IMR-90 (cell line): ENCODE measurements at regions not wholly inside any gene's neighbourhood (a gene's known extent, or its start where the extent isn't known, plus 50 kb on each side); places are given as distances from the start of the nearest gene placed in this dataset.

Source experiments
- ATAC-seq: fragments of 200-7000 bp; cut with Tn5 transposase; 2 replicates; pipeline ENCODE4 v1.9.1; 2020; ENCODE audit warnings: low read depth, mild to moderate bottlenecking, moderate library complexity
- BruUV-seq: library from RNA; stranded (reverse); fragments of 400-500 nt; replicated peaks from 2 replicates; lab custom pipeline; 2021; lab: Mats Ljungman, UMichigan
- CTCF ChIA-PET: fragments of 300-600 bp; formaldehyde crosslinking; extraction: SDS; loops from one replicate; lab custom pipeline; 2021; ENCODE audit warnings: antibody characterized with exemption; lab: Yijun Ruan, JAX
- POLR2A ChIA-PET: fragments of 300-600 bp; sonication (Branson Sonifier 250); formaldehyde crosslinking; loops from one replicate; lab custom pipeline; 2022; ENCODE audit warnings: antibody characterized with exemption; ENCODE audit not compliant: unreplicated experiment; lab: Charles Lee
- DNase-seq: peaks from one replicate; pipeline ENCODE4 v3.0.0; 2013
- H2AFZ ChIP-seq: replicated peaks from 2 replicates; pipeline ENCODE3; 2013; ENCODE audit warnings: low read length, mild to moderate bottlenecking; ENCODE audit not compliant: poor library complexity
- H2AK5ac ChIP-seq: 2 replicates; pipeline ENCODE4 v1.6.1; 2013; ENCODE audit warnings: low read depth, low read length, inconsistent platforms
- H2AK9ac ChIP-seq: replicated peaks from 2 replicates; pipeline ENCODE3; 2013; ENCODE audit warnings: mild to moderate bottlenecking, low read depth, low read length, moderate library complexity; ENCODE audit not compliant: poor library complexity
- H2BK120ac ChIP-seq: 2 replicates; pipeline ENCODE4 v1.6.1; 2013; ENCODE audit warnings: low read depth, low read length, inconsistent platforms
- H2BK15ac ChIP-seq: 3 replicates; pipeline ENCODE4 v1.6.1; 2013; ENCODE audit warnings: low read depth, low read length, inconsistent platforms
- H2BK20ac ChIP-seq: 2 replicates; pipeline ENCODE4 v1.6.1; 2013; ENCODE audit warnings: low read depth, mild to moderate bottlenecking, inconsistent platforms, low read length, moderate library complexity
- H2BK5ac ChIP-seq: 2 replicates; pipeline ENCODE4 v1.6.1; 2013; ENCODE audit warnings: mild to moderate bottlenecking, low read depth, low read length, inconsistent platforms; ENCODE audit not compliant: poor library complexity, severe bottlenecking
- H3K14ac ChIP-seq: replicated peaks from 2 replicates; pipeline ENCODE4 v1.6.1; 2013; ENCODE audit warnings: low read depth, low read length, inconsistent platforms
- H3K18ac ChIP-seq: 2 replicates; pipeline ENCODE4 v1.6.1; 2013; ENCODE audit warnings: low read depth, low read length, control low read depth
- H3K23ac ChIP-seq: 2 replicates; pipeline ENCODE4 v1.6.1; 2013; ENCODE audit warnings: low read depth, low read length, inconsistent platforms
- H3K27ac ChIP-seq: 2 replicates; pipeline ENCODE4 v1.5.1; 2013; ENCODE audit warnings: mild to moderate bottlenecking, control low read depth, low read length; ENCODE audit not compliant: insufficient read depth
- H3K27me3 ChIP-seq: 2 replicates; pipeline ENCODE4 v1.6.1; 2013; ENCODE audit warnings: low read length; ENCODE audit not compliant: control insufficient read depth, insufficient read depth
- H3K36me3 ChIP-seq: 2 replicates; pipeline ENCODE4 v1.6.1; 2013; ENCODE audit warnings: low read length, mixed read lengths; ENCODE audit not compliant: control insufficient read depth, insufficient read depth
- H3K4ac ChIP-seq: 2 replicates; pipeline ENCODE4 v1.6.1; 2013; ENCODE audit warnings: low read depth, low read length, inconsistent platforms
- H3K4me1 ChIP-seq: 2 replicates; pipeline ENCODE4 v1.6.1; 2013; ENCODE audit warnings: low read length, mixed read lengths; ENCODE audit not compliant: control insufficient read depth, insufficient read depth
- H3K4me2 ChIP-seq: 2 replicates; pipeline ENCODE4 v1.6.1; 2013; ENCODE audit warnings: low read depth, mild to moderate bottlenecking, control low read depth, low read length, moderate library complexity
- H3K4me3 ChIP-seq: 2 replicates; pipeline ENCODE4 v1.5.1; 2013; ENCODE audit warnings: low read depth, mild to moderate bottlenecking, control low read depth, low read length, moderate library complexity; ENCODE audit not compliant: insufficient read depth
- H3K56ac ChIP-seq: 2 replicates; pipeline ENCODE4 v1.6.1; 2013; ENCODE audit warnings: low read length, inconsistent platforms; ENCODE audit not compliant: insufficient read depth; ENCODE audit errors: extremely low read depth
- H3K79me1 ChIP-seq, 2 experiments: 2 replicates each; pipeline ENCODE4 v1.6.1; 2013; ENCODE audit warnings: low read length in 2 of 2, inconsistent platforms in 1 of 2, low read depth in 1 of 2
- H3K9ac ChIP-seq: 2 replicates; pipeline ENCODE4 v1.6.1; 2013; ENCODE audit warnings: low read depth, low read length, control low read depth
- H3K9me1 ChIP-seq: 2 replicates; pipeline ENCODE4 v1.6.1; 2013; ENCODE audit warnings: low read length, inconsistent platforms; ENCODE audit not compliant: insufficient read depth
- H3K9me3 ChIP-seq: 2 replicates; pipeline ENCODE4 v1.6.1; 2013; ENCODE audit warnings: low read length; ENCODE audit not compliant: control insufficient read depth, insufficient read depth
- H4K20me1 ChIP-seq: 2 replicates; pipeline ENCODE4 v1.6.1; 2013; ENCODE audit warnings: low read length, inconsistent platforms; ENCODE audit not compliant: insufficient read depth
- H4K5ac ChIP-seq: 2 replicates; pipeline ENCODE4 v1.6.1; 2013; ENCODE audit warnings: mild to moderate bottlenecking, low read depth, low read length, control low read depth
- H4K8ac ChIP-seq, 2 experiments: 2 replicates each; pipeline ENCODE4 v1.6.1; 2013; ENCODE audit warnings: low read depth in 2 of 2, low read length in 2 of 2, control low read depth in 1 of 2, inconsistent platforms in 1 of 2
- H4K91ac ChIP-seq: 2 replicates; pipeline ENCODE4 v1.6.1; 2013; ENCODE audit warnings: low read depth, low read length, inconsistent platforms; ENCODE audit not compliant: insufficient read depth
- BHLHE40 ChIP-seq: fragments of 150-350 bp; IDR thresholded peaks from 2 replicates; pipeline ENCODE4 v1.6.1; 2016; ENCODE audit warnings: mild to moderate bottlenecking, low read depth, low read length
- CEBPB ChIP-seq: IDR thresholded peaks from 2 replicates; pipeline ENCODE4 v1.6.1; 2012; ENCODE audit warnings: low read depth, low read length, improper control_type of control experiment
- CHD1 ChIP-seq: IDR thresholded peaks from 2 replicates; pipeline ENCODE4 v1.6.1; 2012; ENCODE audit warnings: low read depth, low read length, improper control_type of control experiment
- FOS ChIP-seq: fragments of 150-350 bp; IDR thresholded peaks from 2 replicates; pipeline ENCODE4 v1.6.1; 2016; ENCODE audit warnings: low read depth, low read length
- MAFK ChIP-seq: IDR thresholded peaks from 2 replicates; pipeline ENCODE4 v1.6.1; 2012; ENCODE audit warnings: low read depth, low read length, improper control_type of control experiment
- MAZ ChIP-seq: IDR thresholded peaks from 2 replicates; pipeline ENCODE4 v1.6.1; 2012; ENCODE audit warnings: low read depth, mild to moderate bottlenecking, low read length, improper control_type of control experiment, moderate library complexity, borderline replicate concordance
- MXI1 ChIP-seq: IDR thresholded peaks from 2 replicates; pipeline ENCODE4 v1.6.1; 2012; ENCODE audit warnings: low read depth, mild to moderate bottlenecking, low read length, moderate library complexity, borderline replicate concordance
- NFE2L2 ChIP-seq: fragments of 150-350 bp; IDR thresholded peaks from 2 replicates; pipeline ENCODE4 v1.6.1; 2016; ENCODE audit warnings: low read depth, mild to moderate bottlenecking, low read length
- POLR2A ChIP-seq: IDR thresholded peaks from 2 replicates; pipeline ENCODE4 v1.6.1; 2012; ENCODE audit warnings: mild to moderate bottlenecking, low read depth, low read length
- RAD21 ChIP-seq: IDR thresholded peaks from 2 replicates; pipeline ENCODE4 v1.6.1; 2012; ENCODE audit warnings: low read length, improper control_type of control experiment
- RCOR1 ChIP-seq: IDR thresholded peaks from 2 replicates; pipeline ENCODE4 v1.6.1; 2012; ENCODE audit warnings: mild to moderate bottlenecking, low read length, improper control_type of control experiment; ENCODE audit not compliant: insufficient replicate concordance
- RFX5 ChIP-seq: IDR thresholded peaks from 2 replicates; pipeline ENCODE4 v1.8.0; 2012; ENCODE audit warnings: low read depth, mild to moderate bottlenecking, low read length, moderate library complexity
- SMC3 ChIP-seq: fragments of 150-350 bp; IDR thresholded peaks from 2 replicates; pipeline ENCODE4 v1.6.1; 2016; ENCODE audit warnings: low read depth, mild to moderate bottlenecking, antibody characterized with exemption, low read length, moderate library complexity
- dilution Hi-C: fragments of 300-500 bp; cut with HindIII; formaldehyde crosslinking; loops from one replicate; pipeline ENCODE4 v1.14.3; 2018; ENCODE audit warnings: low sequenced_read_pairs; ENCODE audit not compliant: unreplicated experiment
- in situ Hi-C: fragments of 300-500 bp; cut with MboI; formaldehyde crosslinking; loops from 3 replicates; pipeline ENCODE4 v1.14.3; 2019; ENCODE audit warnings: low sequenced_read_pairs, inconsistent platforms, mixed read lengths
- intact Hi-C: fragments of 100-400 bp; cut with micrococcal nuclease; formaldehyde crosslinking; loops from 2 replicates; pipeline ENCODE4 v1.10.0; 2022
- TF ChIP-seq, protein P1 (sequence below): fragments of 150-350 bp; IDR thresholded peaks from 2 replicates; pipeline ENCODE4 v1.6.1; 2017; ENCODE audit warnings: mild to moderate bottlenecking, antibody characterized with exemption, low read length, low read depth
- TF ChIP-seq, protein P2 (sequence below): conservative IDR thresholded peaks from 2 replicates; pipeline ENCODE4 v1.5.1; 2012; ENCODE audit warnings: mild to moderate bottlenecking, low read depth, low read length, improper control_type of control experiment

DNA sequence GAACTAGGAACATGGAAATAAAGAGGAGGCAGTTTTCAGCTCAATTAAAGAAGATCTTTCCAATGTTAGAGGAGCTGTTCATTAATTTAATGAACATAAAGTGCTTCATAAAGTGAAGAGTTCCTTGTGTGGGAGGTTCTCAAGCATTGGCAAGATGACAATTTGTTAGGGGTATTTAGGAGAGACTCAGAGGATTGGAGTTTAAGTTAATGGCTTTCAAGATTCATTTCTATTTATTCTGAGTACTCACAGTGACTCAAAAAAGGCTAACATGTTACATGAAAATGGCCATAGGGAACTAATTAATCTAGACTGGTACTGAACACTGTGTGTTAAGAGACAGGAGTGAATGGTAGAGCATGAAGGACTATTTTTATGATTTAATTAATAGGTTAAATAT is 55.4 kb upstream of the CDH12 start:
- ChIA-PET CTCF (no interaction called here), POLR2A (no interaction called here)
- intact Hi-C loops = no loop called here
- ATAC-seq (no peak), DNase-seq (no peak)
- H3K14ac ChIP-seq = no peak overlapping the region
- no peak overlapping the region for H3K4me2 ChIP-seq
- no peak overlapping the region for H4K5ac ChIP-seq
- no peak overlapping the region for H3K4me3 ChIP-seq
- no peak overlapping the region for H3K18ac ChIP-seq
- H3K9me1 ChIP-seq = no peaks in the 10 kb centered on the region
- H2BK20ac ChIP-seq = no peak overlapping the region
- TF ChIP-seq POLR2A (no peak), RCOR1 (no peak), CHD1 (no peak), MXI1 (no peak), FOS (no peak), CEBPB (no peak), RAD21 (no peak), RFX5 (no peak), NFE2L2 (no peak), SMC3 (no peak), BHLHE40 (no peak), MAFK (no peak), MAZ (no peak)
- TF ChIP-seq, protein P1, sequence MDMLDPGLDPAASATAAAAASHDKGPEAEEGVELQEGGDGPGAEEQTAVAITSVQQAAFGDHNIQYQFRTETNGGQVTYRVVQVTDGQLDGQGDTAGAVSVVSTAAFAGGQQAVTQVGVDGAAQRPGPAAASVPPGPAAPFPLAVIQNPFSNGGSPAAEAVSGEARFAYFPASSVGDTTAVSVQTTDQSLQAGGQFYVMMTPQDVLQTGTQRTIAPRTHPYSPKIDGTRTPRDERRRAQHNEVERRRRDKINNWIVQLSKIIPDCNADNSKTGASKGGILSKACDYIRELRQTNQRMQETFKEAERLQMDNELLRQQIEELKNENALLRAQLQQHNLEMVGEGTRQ = no peak
- TF ChIP-seq, protein P2, sequence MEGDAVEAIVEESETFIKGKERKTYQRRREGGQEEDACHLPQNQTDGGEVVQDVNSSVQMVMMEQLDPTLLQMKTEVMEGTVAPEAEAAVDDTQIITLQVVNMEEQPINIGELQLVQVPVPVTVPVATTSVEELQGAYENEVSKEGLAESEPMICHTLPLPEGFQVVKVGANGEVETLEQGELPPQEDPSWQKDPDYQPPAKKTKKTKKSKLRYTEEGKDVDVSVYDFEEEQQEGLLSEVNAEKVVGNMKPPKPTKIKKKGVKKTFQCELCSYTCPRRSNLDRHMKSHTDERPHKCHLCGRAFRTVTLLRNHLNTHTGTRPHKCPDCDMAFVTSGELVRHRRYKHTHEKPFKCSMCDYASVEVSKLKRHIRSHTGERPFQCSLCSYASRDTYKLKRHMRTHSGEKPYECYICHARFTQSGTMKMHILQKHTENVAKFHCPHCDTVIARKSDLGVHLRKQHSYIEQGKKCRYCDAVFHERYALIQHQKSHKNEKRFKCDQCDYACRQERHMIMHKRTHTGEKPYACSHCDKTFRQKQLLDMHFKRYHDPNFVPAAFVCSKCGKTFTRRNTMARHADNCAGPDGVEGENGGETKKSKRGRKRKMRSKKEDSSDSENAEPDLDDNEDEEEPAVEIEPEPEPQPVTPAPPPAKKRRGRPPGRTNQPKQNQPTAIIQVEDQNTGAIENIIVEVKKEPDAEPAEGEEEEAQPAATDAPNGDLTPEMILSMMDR = no peak
- no peak overlapping the region for H4K8ac ChIP-seq
- H3K56ac ChIP-seq = no peak overlapping the region
- H2BK120ac ChIP-seq = no peak overlapping the region
- in situ Hi-C loops = no loop called here
- no TSS peak for BruUV-seq
- H3K27ac ChIP-seq = no peak overlapping the region
- no peak overlapping the region for H2AK9ac ChIP-seq
- no peaks in the 10 kb centered on the region for H3K27me3 ChIP-seq
- dilution Hi-C loops = no loop called here
- H3K79me1 ChIP-seq = no peaks in the 10 kb centered on the region
- no peaks in the 10 kb centered on the region for H3K4me1 ChIP-seq
- H2BK15ac ChIP-seq = no peak overlapping the region
- no peaks in the 10 kb centered on the region for H3K9me3 ChIP-seq
- H3K9ac ChIP-seq = no peak overlapping the region
- no peaks in the 10 kb centered on the region for H3K36me3 ChIP-seq
- H4K20me1 ChIP-seq = no peaks in the 10 kb centered on the region
- H4K91ac ChIP-seq = no peak overlapping the region
- no peak overlapping the region for H3K23ac ChIP-seq
- H2BK5ac ChIP-seq = no peak overlapping the region
- no peak overlapping the region for H2AK5ac ChIP-seq
- H3K4ac ChIP-seq = no peak overlapping the region
- H2AFZ ChIP-seq = no peak overlapping the region
